H1 (cell line): ENCODE measurements at regions not wholly inside any gene's neighbourhood (a gene's known extent, or its start where the extent isn't known, plus 50 kb on each side); places are given as distances from the start of the nearest gene placed in this dataset.

Source experiments
- CTCF ChIA-PET: fragments of 300-600 bp; sonication (Branson Sonifier 250); formaldehyde crosslinking; loops from one replicate; lab custom pipeline; 2021; ENCODE audit not compliant: partially characterized antibody; lab: Charles Lee
- POLR2A ChIA-PET: fragments of 300-600 bp; sonication (Branson Sonifier 250); formaldehyde crosslinking; loops from one replicate; lab custom pipeline; 2021; ENCODE audit warnings: inconsistent platforms; ENCODE audit not compliant: partially characterized antibody; lab: Charles Lee
- DNase-seq, 2 experiments: peaks; one replicate each; pipeline versions ENCODE4 v3.0.0 to v3.0.0-alpha.2; 2010 to 2022; ENCODE audit warnings: low spot score in 2 of 2, low read depth in 1 of 2, mixed read lengths in 1 of 2
- FAIRE-seq: peaks from 2 replicates; lab custom pipeline; 2011; peaks lifted over from hg19 to GRCh38; lab: Jason Lieb, UNC
- H2AFZ ChIP-seq: 2 replicates; pipeline ENCODE4 v1.8.1; 2012; ENCODE audit warnings: low read length, inconsistent platforms
- H2AK5ac ChIP-seq: 2 replicates; pipeline ENCODE4 v1.6.1; 2013; ENCODE audit warnings: low read depth, low read length
- H2BK120ac ChIP-seq: replicated peaks from 2 replicates; pipeline ENCODE3; 2013; ENCODE audit warnings: low read depth, low read length, inconsistent platforms
- H2BK12ac ChIP-seq: 2 replicates; pipeline ENCODE4 v1.6.1; 2013; ENCODE audit warnings: low read depth, low read length
- H2BK15ac ChIP-seq: 2 replicates; pipeline ENCODE4 v1.6.1; 2013; ENCODE audit warnings: low read length
- H2BK20ac ChIP-seq: 2 replicates; pipeline ENCODE4 v1.6.1; 2013; ENCODE audit warnings: low read length
- H2BK5ac ChIP-seq: 2 replicates; pipeline ENCODE4 v1.6.1; 2013; ENCODE audit warnings: low read depth, low read length
- H3K14ac ChIP-seq: 2 replicates; pipeline ENCODE4 v1.6.1; 2013; ENCODE audit warnings: inconsistent platforms; ENCODE audit not compliant: insufficient read length
- H3K18ac ChIP-seq: 2 replicates; pipeline ENCODE4 v1.6.1; 2013; ENCODE audit warnings: low read length; ENCODE audit errors: extremely low read depth
- H3K23ac ChIP-seq: 2 replicates; pipeline ENCODE4 v1.6.1; 2013; ENCODE audit warnings: inconsistent platforms; ENCODE audit not compliant: insufficient read length
- H3K23me2 ChIP-seq: 2 replicates; pipeline ENCODE4 v1.6.1; 2013; ENCODE audit warnings: low read depth, low read length
- H3K27ac ChIP-seq: 2 replicates; pipeline ENCODE4 v1.6.1; 2011; ENCODE audit warnings: low read depth, low read length, inconsistent platforms
- H3K27me3 ChIP-seq, 4 experiments: replicated peaks in 1 of 4; 1 replicate in 1 of 4; 2 replicates in 3 of 4; pipeline versions ENCODE4 v1.6.1 to v1.8.1; 2011 to 2013; ENCODE audit warnings: low read length in 3 of 4, mild to moderate bottlenecking in 3 of 4, inconsistent platforms in 2 of 4, mixed read lengths in 2 of 4, moderate library complexity in 1 of 4; ENCODE audit not compliant: control insufficient read depth in 3 of 4, insufficient read depth in 3 of 4; ENCODE audit errors: extremely low read depth in 1 of 4
- H3K36me3 ChIP-seq, 4 experiments: 2 replicates each; pipeline versions ENCODE4 v1.6.1 to v1.8.1; 2011 to 2013; ENCODE audit warnings: mild to moderate bottlenecking in 4 of 4, low read length in 3 of 4, moderate library complexity in 2 of 4, control low read depth in 1 of 4, inconsistent platforms in 1 of 4; ENCODE audit not compliant: insufficient read depth in 4 of 4, control insufficient read depth in 2 of 4
- H3K4ac ChIP-seq: replicated peaks from 2 replicates; pipeline ENCODE3; 2013; ENCODE audit warnings: low read length, low read depth, mixed read lengths, inconsistent platforms; ENCODE audit not compliant: insufficient read length
- H3K4me1 ChIP-seq, 4 experiments: replicated peaks in 1 of 4; 1 replicate in 1 of 4; 2 replicates in 3 of 4; pipeline versions ENCODE4 v1.6.1 to v1.8.1; 2011 to 2013; ENCODE audit warnings: low read length in 3 of 4, inconsistent platforms in 2 of 4, mixed read lengths in 1 of 4; ENCODE audit not compliant: insufficient read depth in 4 of 4, control insufficient read depth in 3 of 4
- H3K4me2 ChIP-seq, 2 experiments: 2 replicates each; pipeline versions ENCODE4 v1.6.1 to v1.8.1; 2011 to 2013; ENCODE audit warnings: low read depth in 2 of 2, low read length in 2 of 2, control low read depth in 1 of 2, inconsistent platforms in 1 of 2, mild to moderate bottlenecking in 1 of 2; ENCODE audit not compliant: insufficient read depth in 1 of 2
- H3K4me3 ChIP-seq, 4 experiments: fragments of 200-600, 300-600 bp in 1 of 4; sonication (generic), shearing (Covaris generic), sonication (Bioruptor Twin) in 1 of 4; 2 replicates each; pipeline versions ENCODE4 v1.5.1 to v1.8.1; 2011 to 2016; ENCODE audit warnings: low read length in 4 of 4, low read depth in 3 of 4, control low read depth in 2 of 4, inconsistent platforms in 2 of 4, mild to moderate bottlenecking in 2 of 4, mixed read lengths in 1 of 4, moderate library complexity in 1 of 4; ENCODE audit not compliant: insufficient read depth in 2 of 4; ENCODE audit errors: extremely low read depth in 1 of 4
- H3K56ac ChIP-seq: replicated peaks from 2 replicates; pipeline ENCODE3; 2013; ENCODE audit warnings: low read depth, mild to moderate bottlenecking, mixed read lengths, low read length, inconsistent platforms; ENCODE audit not compliant: insufficient read length
- H3K79me1 ChIP-seq: 2 replicates; pipeline ENCODE4 v1.6.1; 2013; ENCODE audit warnings: low read depth, low read length, control low read depth
- H3K79me2 ChIP-seq, 2 experiments: 2 replicates each; pipeline versions ENCODE4 v1.6.1 to v1.8.1; 2012 to 2013; ENCODE audit warnings: low read length in 2 of 2, mild to moderate bottlenecking in 2 of 2, inconsistent platforms in 1 of 2; ENCODE audit not compliant: insufficient read depth in 2 of 2, control insufficient read depth in 1 of 2
- H3K9ac ChIP-seq, 4 experiments: replicated peaks in 1 of 4; 1 replicate in 1 of 4; 2 replicates in 3 of 4; pipeline versions ENCODE4 v1.6.1 to v1.8.1; 2011 to 2013; ENCODE audit warnings: low read depth in 3 of 4, low read length in 3 of 4, control low read depth in 2 of 4, mild to moderate bottlenecking in 2 of 4, moderate library complexity in 2 of 4, inconsistent platforms in 1 of 4; ENCODE audit errors: extremely low read depth in 1 of 4
- H3K9me3 ChIP-seq, 2 experiments: 2 replicates each; pipeline versions ENCODE4 v1.6.1 to v1.8.1; 2012 to 2013; ENCODE audit warnings: mild to moderate bottlenecking in 2 of 2, moderate library complexity in 2 of 2, control low read depth in 1 of 2, inconsistent platforms in 1 of 2, low read depth in 1 of 2, low read length in 1 of 2, mixed read lengths in 1 of 2; ENCODE audit not compliant: insufficient read depth in 2 of 2
- H4K20me1 ChIP-seq, 2 experiments: replicated peaks in 1 of 2; 2 replicates each; pipeline versions ENCODE3 to v1.8.1; 2011 to 2013; ENCODE audit warnings: inconsistent platforms in 2 of 2, low read length in 2 of 2, mild to moderate bottlenecking in 1 of 2; ENCODE audit not compliant: insufficient read depth in 2 of 2, control insufficient read depth in 1 of 2
- H4K5ac ChIP-seq: 2 replicates; pipeline ENCODE4 v1.6.1; 2013; ENCODE audit warnings: low read length, low read depth, mixed read lengths, inconsistent platforms; ENCODE audit not compliant: insufficient read length
- H4K8ac ChIP-seq: 2 replicates; pipeline ENCODE4 v1.8.0; 2013; ENCODE audit warnings: mild to moderate bottlenecking, moderate library complexity, low read length, inconsistent platforms; ENCODE audit not compliant: insufficient read depth; ENCODE audit errors: extremely low read depth
- H4K91ac ChIP-seq: replicated peaks from 2 replicates; pipeline ENCODE3; 2013; ENCODE audit warnings: low read length, mixed read lengths, inconsistent platforms; ENCODE audit not compliant: insufficient read length
- ASH2L ChIP-seq: fragments of 200-600, 300-600 bp; sonication (generic); IDR thresholded peaks from one replicate; pipeline ENCODE4 v1.7.1; 2017; ENCODE audit warnings: low read length
- ATF2 ChIP-seq: IDR thresholded peaks from 2 replicates; pipeline ENCODE4 v1.6.1; 2012; ENCODE audit warnings: low read length, inconsistent platforms
- NRF1 ChIP-seq: IDR thresholded peaks from 2 replicates; pipeline ENCODE4 v1.6.1; 2011; ENCODE audit warnings: mild to moderate bottlenecking, low read depth, low read length, improper control_type of control experiment
- POLR2AphosphoS5 ChIP-seq: IDR thresholded peaks from 2 replicates; pipeline ENCODE4 v1.6.1; 2011; ENCODE audit warnings: low read depth, low read length
- POU5F1 ChIP-seq: IDR thresholded peaks from 2 replicates; pipeline ENCODE4 v1.6.1; 2011; ENCODE audit warnings: low read depth, mild to moderate bottlenecking, low read length, moderate library complexity
- RFX5 ChIP-seq: IDR thresholded peaks from 2 replicates; pipeline ENCODE4 v1.6.1; 2011; ENCODE audit warnings: low read depth, low read length, improper control_type of control experiment, borderline replicate concordance
- RNF2 ChIP-seq: fragments of 200-900, 300-1000 bp; sonication (generic); IDR thresholded peaks from 2 replicates; pipeline ENCODE4 v1.7.1; 2016; ENCODE audit warnings: borderline replicate concordance, low read depth, mild to moderate bottlenecking, antibody characterized with exemption, low read length; ENCODE audit not compliant: poor library complexity, severe bottlenecking; ENCODE audit errors: missing control alignments
- RXRA ChIP-seq: IDR thresholded peaks from 2 replicates; pipeline ENCODE4 v1.6.1; 2011; ENCODE audit warnings: low read depth, mild to moderate bottlenecking, low read length, moderate library complexity; ENCODE audit not compliant: insufficient read depth
- SAP30 ChIP-seq: fragments of 300-600 bp; sonication (generic); IDR thresholded peaks from 2 replicates; pipeline ENCODE4 v1.7.1; 2012; ENCODE audit warnings: low read length, moderate library complexity, mild to moderate bottlenecking, inconsistent platforms; ENCODE audit not compliant: insufficient read depth, insufficient replicate concordance
- SP2 ChIP-seq: IDR thresholded peaks from 2 replicates; pipeline ENCODE4 v1.6.1; 2012; ENCODE audit warnings: mild to moderate bottlenecking, low read length, inconsistent platforms
- TEAD4 ChIP-seq: IDR thresholded peaks from 2 replicates; pipeline ENCODE4 v1.6.1; 2012; ENCODE audit warnings: low read depth, low read length, inconsistent platforms, mixed read lengths
- WGBS, 2 experiments: shearing (Covaris generic) in 1 of 2; methylation state at CpG; one replicate each; pipeline versions ENCODE4 v1.1.6 to v1.1.7; 2013 to 2015; ENCODE audit warnings: low lambda C conversion rate in 2 of 2, mixed read lengths in 2 of 2, inconsistent platforms in 1 of 2, low coverage in 1 of 2, missing lambda C conversion rate in 1 of 2; ENCODE audit not compliant: insufficient replicate concordance in 2 of 2, insufficient coverage in 1 of 2, insufficient read length in 1 of 2; ENCODE audit errors: extremely low coverage in 1 of 2, missing lambda C conversion rate in 1 of 2; 5-methylcytosine and 5-hydroxymethylcytosine counted together

DNA sequence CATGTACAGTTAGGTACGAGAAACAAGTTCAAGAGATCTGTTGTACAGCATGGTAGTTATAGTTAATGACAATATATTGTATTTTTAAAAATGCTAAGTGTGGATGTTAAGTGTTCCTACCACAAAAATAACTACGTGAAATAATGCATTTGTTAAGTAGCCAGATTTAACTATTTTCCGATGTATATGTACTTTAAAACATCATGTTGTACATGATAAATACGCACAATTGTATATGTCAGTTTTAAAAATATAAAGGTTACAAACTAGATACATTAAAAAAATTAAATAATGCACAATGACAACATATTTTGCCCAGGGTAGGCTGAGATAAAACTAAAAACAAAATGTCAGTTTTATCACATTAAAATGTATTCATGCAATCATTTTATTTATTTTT lies 285.1 kb upstream of the DCN start:
- Histone ChIP-seq H2BK15ac (no peak overlapping the region), H2AFZ (no peak overlapping the region), H3K4me3 (no peak overlapping the region), H2AK5ac (no peak overlapping the region), H2BK20ac (no peak overlapping the region), H4K5ac (no peak overlapping the region), H3K23me2 (peaks cover 2% of the 10 kb centered on the region; the same call in 1 of the 2 replicates), H4K91ac (no peak overlapping the region), H3K4ac (no peak overlapping the region), H3K36me3 (no peaks in the 10 kb centered on the region), H3K27me3 (no peaks in the 10 kb centered on the region), H3K18ac (no peak overlapping the region), H3K9me3 (no peaks in the 10 kb centered on the region), H3K4me2 (no peak overlapping the region), H3K4me1 (no peaks in the 10 kb centered on the region), H3K27ac (no peak overlapping the region), H4K20me1 (no peaks in the 10 kb centered on the region), H3K9ac (no peak overlapping the region), H3K56ac (no peak overlapping the region), H2BK5ac (no peak overlapping the region), H3K23ac (no peak overlapping the region), H3K79me2 (no peaks in the 10 kb centered on the region), H3K14ac (no peak overlapping the region), H2BK12ac (no peak overlapping the region), H4K8ac (no peak overlapping the region), H2BK120ac (no peak overlapping the region), H3K79me1 (no peaks in the 10 kb centered on the region)
- WGBS, 2 experiments: 95% methylated on average over 4 of the region's 4 CpGs; no CpG with 5 or more reads in 1 of the 2 experiments
- CTCF ChIA-PET: no interaction called here
- FAIRE-seq: no peak
- no peak for DNase-seq
- POLR2A ChIA-PET: no interaction called here
- TF ChIP-seq SAP30 (no peak), ATF2 (no peak), RXRA (no peak), NRF1 (no peak), SP2 (no peak), POU5F1 (no peak), POLR2AphosphoS5 (no peak), ASH2L (no peak), RFX5 (no peak), TEAD4 (no peak), RNF2 (no peak)
